ENCODE measurements at regions not wholly inside any gene's neighbourhood (a gene's known extent, or its start where the extent isn't known, plus 50 kb on each side); places are given as distances from the start of the nearest gene placed in this dataset.

GRCh38 chr14:22452330-22452729 lies 136.7 kb downstream of the DAD1 start:
- no peak for DNase-seq (ENCODE audit: low spot score)

GRCh38 chr14:22450266-22450665 lies 138.8 kb downstream of the DAD1 start:
- no peak for DNase-seq (ENCODE audit: low spot score)

- DNase-seq (ENCODE audit: low spot score), result no peak
Observed at GRCh38 chr14:22449600-22449905, 139.5 kb downstream of the DAD1 start.

- DNase-seq (ENCODE audit: low spot score), result no peak
Observed at GRCh38 chr14:22448905-22449599, 140.0 kb downstream of the DAD1 start.

- no peak for DNase-seq (ENCODE audit: low spot score)
Observed at GRCh38 chr14:22448035-22448904, 140.8 kb downstream of the DAD1 start.

GRCh38 chr14:22438742-22439141 lies 150.3 kb downstream of the DAD1 start:
- DNase-seq (ENCODE audit: low spot score), result no peak

GRCh38 chr14:22434901-22435550 lies 154.0 kb downstream of the DAD1 start:
- DNase-seq (ENCODE audit: low spot score), result no peak

- no peak for DNase-seq (ENCODE audit: low spot score)
Observed at GRCh38 chr14:22434030-22434429, 155.0 kb downstream of the DAD1 start.

- no peak for DNase-seq (ENCODE audit: low spot score)
Observed at GRCh38 chr14:22433069-22433468, 156.0 kb downstream of the DAD1 start.

- peak; percentile 90 for DNase-seq (ENCODE audit: low spot score)
Observed at GRCh38 chr14:22432348-22432976, 156.6 kb downstream of the DAD1 start.

GRCh38 chr14:22429546-22430294 lies 159.3 kb downstream of the DAD1 start:
- DNase-seq (ENCODE audit: low spot score), result no peak

GRCh38 chr14:22428700-22429291 lies 160.2 kb downstream of the DAD1 start:
- DNase-seq (ENCODE audit: low spot score), result no peak

- DNase-seq (ENCODE audit: low spot score), result no peak
Observed at GRCh38 chr14:22427771-22428231, 161.2 kb downstream of the DAD1 start.

GRCh38 chr14:22426711-22427110 lies 162.3 kb downstream of the DAD1 start:
- DNase-seq (ENCODE audit: low spot score), result no peak

GRCh38 chr14:22423958-22424357 lies 165.1 kb downstream of the DAD1 start:
- DNase-seq (ENCODE audit: low spot score), result no peak

- DNase-seq (ENCODE audit: low spot score), result no peak
Observed at GRCh38 chr14:22422238-22422637, 166.8 kb downstream of the DAD1 start.

GRCh38 chr14:22420598-22421186 lies 168.3 kb downstream of the DAD1 start:
- DNase-seq (ENCODE audit: low spot score), result no peak

GRCh38 chr14:22419620-22420019 lies 169.4 kb downstream of the DAD1 start:
- peak; percentile 23 for DNase-seq (ENCODE audit: low spot score)

GRCh38 chr14:22418631-22419030 lies 170.4 kb downstream of the DAD1 start:
- DNase-seq (ENCODE audit: low spot score), result no peak

GRCh38 chr14:22417914-22418313 lies 171.1 kb downstream of the DAD1 start:
- no peak for DNase-seq (ENCODE audit: low spot score)

GRCh38 chr14:22416193-22416592 lies 172.8 kb downstream of the DAD1 start:
- DNase-seq (ENCODE audit: low spot score), result no peak
